IPS-18a (cell line): ENCODE measurements at regions not wholly inside any gene's neighbourhood (a gene's known extent, or its start where the extent isn't known, plus 50 kb on each side); places are given as distances from the start of the nearest gene placed in this dataset.

Experiments
- H3K27ac ChIP-seq: one replicate; pipeline ENCODE4 v1.5.1; 2013; ENCODE audit warnings: low read length
- H3K27me3 ChIP-seq: one replicate; pipeline ENCODE4 v1.6.1; 2013; ENCODE audit warnings: mild to moderate bottlenecking, low read length; ENCODE audit not compliant: control insufficient read depth, insufficient read depth
- H3K36me3 ChIP-seq: one replicate; pipeline ENCODE4 v1.6.1; 2013; ENCODE audit warnings: low read depth, low read length; ENCODE audit not compliant: control insufficient read depth
- H3K4me1 ChIP-seq: one replicate; pipeline ENCODE4 v1.6.1; 2013; ENCODE audit warnings: low read depth, low read length; ENCODE audit not compliant: control insufficient read depth
- H3K4me3 ChIP-seq: one replicate; pipeline ENCODE4 v1.5.1; 2013; ENCODE audit warnings: low read length
- H3K9ac ChIP-seq: one replicate; pipeline ENCODE4 v1.6.1; 2013; ENCODE audit warnings: mild to moderate bottlenecking, low read length, moderate library complexity
- H3K9me3 ChIP-seq: one replicate; pipeline ENCODE4 v1.6.1; 2013; ENCODE audit warnings: low read depth, low read length; ENCODE audit not compliant: control insufficient read depth

DNA sequence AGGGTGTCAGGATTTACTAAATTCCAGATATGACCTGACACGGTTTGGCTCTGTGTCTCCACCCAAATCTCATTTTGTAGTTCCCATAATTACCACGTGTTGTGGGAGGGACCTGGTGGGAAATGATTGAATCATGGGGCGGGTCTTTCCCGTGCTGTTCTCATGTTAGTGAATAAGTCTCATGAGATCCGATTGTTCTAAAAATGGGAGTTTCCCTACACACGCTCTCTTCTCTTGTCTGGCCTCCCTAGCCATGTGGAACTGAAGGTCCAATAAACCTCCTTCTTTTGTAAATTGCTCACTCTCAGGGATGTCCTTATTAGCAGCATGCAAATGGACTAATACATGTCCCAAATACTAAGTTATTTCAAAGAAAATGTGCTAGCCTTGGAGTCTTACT lies 121.1 kb downstream of the CENPW start:
- H3K4me3 ChIP-seq: no peak overlapping the region
- no peaks in the 10 kb centered on the region for H3K36me3 ChIP-seq
- no peaks in the 10 kb centered on the region for H3K27me3 ChIP-seq
- no peak overlapping the region for H3K27ac ChIP-seq
- no peak overlapping the region for H3K9ac ChIP-seq
- no peaks in the 10 kb centered on the region for H3K9me3 ChIP-seq
- H3K4me1 ChIP-seq: no peaks in the 10 kb centered on the region

DNA sequence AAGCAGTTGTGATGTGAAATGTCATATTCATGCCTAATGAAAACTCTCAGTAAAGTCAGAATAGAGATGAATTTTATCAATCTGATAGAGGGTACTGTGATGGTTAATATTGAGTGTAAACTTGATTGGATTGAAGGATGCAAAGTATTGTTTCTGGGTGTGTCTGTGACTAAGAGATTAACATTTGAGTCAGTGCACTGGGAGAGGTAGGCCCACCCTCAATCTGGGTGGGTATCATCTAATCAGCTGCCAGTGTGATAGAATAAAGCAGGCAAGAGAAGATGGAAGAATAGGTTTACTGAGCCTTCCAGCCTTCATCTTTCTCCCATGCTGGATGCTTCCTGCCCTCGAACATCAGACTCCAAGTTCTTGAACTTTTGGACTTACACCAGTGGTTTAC lies 124.3 kb downstream of the CENPW start:
- no peak overlapping the region for H3K4me3 ChIP-seq
- no peak overlapping the region for H3K9ac ChIP-seq
- no peaks in the 10 kb centered on the region for H3K36me3 ChIP-seq
- H3K4me1 ChIP-seq: no peaks in the 10 kb centered on the region
- H3K9me3 ChIP-seq: no peaks in the 10 kb centered on the region
- H3K27me3 ChIP-seq: no peaks in the 10 kb centered on the region
- H3K27ac ChIP-seq: no peak overlapping the region

DNA sequence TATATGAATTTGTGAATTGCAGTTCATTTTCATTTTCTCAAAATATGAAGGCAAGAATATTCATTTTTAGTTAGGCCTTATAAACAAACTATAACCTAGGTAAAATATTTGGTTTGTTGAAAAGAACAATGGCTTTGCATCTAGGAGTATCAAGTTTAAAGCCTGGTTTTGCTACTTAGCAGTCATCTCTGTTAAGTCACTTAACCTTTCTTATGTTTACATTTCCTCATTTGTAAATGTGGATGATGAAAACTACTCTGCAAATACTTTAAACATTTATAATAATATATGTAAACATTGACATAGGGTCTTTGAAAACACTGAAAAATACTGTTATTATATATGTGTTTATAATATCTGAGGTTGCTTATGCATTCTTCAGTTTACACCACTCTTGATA lies 135.5 kb downstream of the CENPW start:
- Histone ChIP-seq H3K27me3 (no peaks in the 10 kb centered on the region), H3K27ac (no peak overlapping the region), H3K4me3 (no peak overlapping the region), H3K36me3 (no peaks in the 10 kb centered on the region), H3K9me3 (no peaks in the 10 kb centered on the region), H3K4me1 (no peaks in the 10 kb centered on the region), H3K9ac (no peak overlapping the region)

DNA sequence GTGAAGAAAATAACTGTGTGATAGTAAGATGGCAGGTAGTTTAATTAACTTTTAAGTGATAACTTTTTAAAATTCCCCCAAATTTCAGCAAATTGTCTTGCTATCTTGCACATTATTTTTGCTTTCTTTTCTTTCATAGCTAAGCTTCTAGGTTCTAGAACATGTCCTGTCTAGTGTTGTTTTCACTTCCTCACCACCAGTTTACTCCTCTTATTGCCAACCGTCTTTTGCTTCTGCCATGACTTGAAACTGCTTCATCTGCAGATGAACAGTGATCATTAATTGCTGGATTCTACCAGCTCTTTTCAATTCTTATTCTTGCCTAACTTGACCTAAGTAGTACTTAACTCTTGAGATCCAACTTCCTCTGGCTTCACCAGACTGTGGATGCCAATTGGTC lies 137.8 kb downstream of the CENPW start:
- no peaks in the 10 kb centered on the region for H3K4me1 ChIP-seq
- H3K9ac ChIP-seq: no peak overlapping the region
- H3K27me3 ChIP-seq: no peaks in the 10 kb centered on the region
- H3K27ac ChIP-seq: no peak overlapping the region
- no peaks in the 10 kb centered on the region for H3K36me3 ChIP-seq
- H3K9me3 ChIP-seq: no peaks in the 10 kb centered on the region
- H3K4me3 ChIP-seq: no peak overlapping the region

DNA sequence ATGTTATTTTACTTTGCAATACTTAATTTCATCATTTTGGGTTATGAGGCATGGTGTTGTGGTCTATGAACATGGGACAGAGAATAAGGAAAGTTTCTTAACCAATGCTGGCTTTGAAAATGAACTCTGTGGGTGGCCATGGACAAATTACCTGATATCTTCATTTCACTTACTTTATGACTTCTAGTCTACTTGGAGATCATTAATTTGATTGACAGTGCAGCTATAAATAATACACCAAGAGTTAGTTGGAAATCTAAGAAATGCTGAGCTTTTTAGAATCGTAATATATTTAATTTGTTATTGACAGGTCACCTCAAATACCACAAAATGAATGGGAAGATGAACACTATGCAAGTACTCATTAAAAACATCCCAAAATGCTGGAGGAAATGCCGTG lies 140.4 kb downstream of the CENPW start:
- H3K36me3 ChIP-seq: no peaks in the 10 kb centered on the region
- H3K9me3 ChIP-seq: no peaks in the 10 kb centered on the region
- H3K4me3 ChIP-seq: no peak overlapping the region
- H3K9ac ChIP-seq: no peak overlapping the region
- no peak overlapping the region for H3K27ac ChIP-seq
- H3K27me3 ChIP-seq: no peaks in the 10 kb centered on the region
- no peaks in the 10 kb centered on the region for H3K4me1 ChIP-seq

DNA sequence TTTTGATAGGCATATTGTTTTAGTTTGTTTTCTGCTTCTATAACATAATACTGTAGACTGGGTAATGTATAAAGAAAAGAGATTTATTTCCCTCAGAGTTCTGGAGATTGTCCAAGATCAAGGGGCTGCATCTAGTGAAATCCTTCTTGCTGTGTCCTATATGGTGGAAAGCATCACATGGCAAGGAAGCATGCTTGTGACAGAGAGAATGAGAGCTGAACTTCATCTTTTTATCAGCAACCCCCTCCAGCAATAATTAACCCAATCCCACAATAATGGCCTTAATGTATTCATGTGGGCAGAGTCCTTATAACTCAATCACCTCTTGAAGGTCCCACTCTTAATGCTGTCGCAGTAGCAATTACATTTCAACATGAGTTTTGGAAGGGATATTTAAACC lies 141.4 kb downstream of the CENPW start:
- no peaks in the 10 kb centered on the region for H3K9me3 ChIP-seq
- H3K4me3 ChIP-seq: no peak overlapping the region
- no peaks in the 10 kb centered on the region for H3K27me3 ChIP-seq
- H3K27ac ChIP-seq: no peak overlapping the region
- H3K9ac ChIP-seq: no peak overlapping the region
- H3K4me1 ChIP-seq: no peaks in the 10 kb centered on the region
- no peaks in the 10 kb centered on the region for H3K36me3 ChIP-seq

DNA sequence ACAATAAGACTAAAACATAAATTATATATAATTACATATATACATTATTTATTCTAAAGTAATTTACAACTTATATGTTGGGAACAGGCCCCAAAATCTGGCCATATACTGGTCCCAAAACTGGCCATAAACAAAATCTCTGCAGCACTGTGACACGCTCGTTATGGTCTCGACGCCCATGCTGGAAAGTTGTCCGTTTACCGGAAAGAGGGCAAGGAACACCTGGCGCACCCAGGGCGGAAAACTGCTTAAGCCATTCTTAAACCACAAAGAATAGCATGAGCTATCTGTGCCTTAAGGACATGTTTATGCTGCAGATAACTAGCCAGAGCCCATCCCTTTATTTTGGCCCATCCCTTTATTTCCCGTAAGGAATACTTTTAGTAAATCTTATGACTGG lies 164.9 kb downstream of the CENPW start:
- no peaks in the 10 kb centered on the region for H3K36me3 ChIP-seq
- H3K9ac ChIP-seq: no peak overlapping the region
- no peaks in the 10 kb centered on the region for H3K27me3 ChIP-seq
- no peaks in the 10 kb centered on the region for H3K4me1 ChIP-seq
- no peak overlapping the region for H3K27ac ChIP-seq
- no peak overlapping the region for H3K4me3 ChIP-seq
- no peaks in the 10 kb centered on the region for H3K9me3 ChIP-seq

DNA sequence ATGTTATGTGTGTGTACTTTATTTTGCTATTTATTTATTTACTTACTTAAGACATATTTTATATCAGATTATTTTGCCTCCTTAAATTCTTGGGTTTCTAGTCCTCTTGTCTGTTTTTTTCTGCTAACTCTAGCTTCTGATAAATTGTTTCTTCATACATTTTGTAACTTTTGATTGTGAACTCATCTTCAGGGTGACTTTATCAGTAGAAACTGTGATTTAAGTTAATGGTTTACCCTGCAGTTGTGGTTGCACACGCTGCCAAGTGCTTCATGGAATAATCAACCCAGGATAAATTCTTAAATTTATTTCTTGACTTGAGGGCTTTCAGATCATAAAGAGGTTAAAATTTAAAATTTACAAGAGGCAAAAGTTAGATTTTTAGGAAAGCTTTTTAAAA lies 173.3 kb downstream of the CENPW start:
- no peaks in the 10 kb centered on the region for H3K4me1 ChIP-seq
- no peak overlapping the region for H3K27ac ChIP-seq
- H3K9ac ChIP-seq: no peak overlapping the region
- no peaks in the 10 kb centered on the region for H3K27me3 ChIP-seq
- H3K4me3 ChIP-seq: no peak overlapping the region
- H3K9me3 ChIP-seq: no peaks in the 10 kb centered on the region
- no peaks in the 10 kb centered on the region for H3K36me3 ChIP-seq

DNA sequence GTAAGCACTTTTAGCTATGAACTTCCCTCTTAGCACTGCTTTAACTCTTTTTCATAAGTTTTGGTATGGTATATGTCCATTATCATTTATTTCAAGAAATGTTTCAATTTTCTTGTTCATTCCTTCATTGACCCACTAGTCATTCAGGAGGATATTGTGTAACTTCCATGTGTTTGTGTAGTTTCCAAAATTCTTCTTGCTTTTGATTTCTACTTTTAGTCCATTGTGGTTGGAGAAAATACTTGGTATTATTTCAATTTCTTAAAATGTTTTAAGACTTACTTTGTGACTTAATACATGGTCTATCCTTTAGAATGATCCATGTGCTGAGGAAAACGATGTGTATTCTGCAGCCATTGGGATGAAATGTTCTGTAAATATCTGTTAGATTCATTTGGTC lies 176.5 kb downstream of the CENPW start:
- H3K4me1 ChIP-seq: no peaks in the 10 kb centered on the region
- H3K27me3 ChIP-seq: no peaks in the 10 kb centered on the region
- H3K9me3 ChIP-seq: no peaks in the 10 kb centered on the region
- H3K4me3 ChIP-seq: no peak overlapping the region
- no peaks in the 10 kb centered on the region for H3K36me3 ChIP-seq
- H3K27ac ChIP-seq: no peak overlapping the region
- no peak overlapping the region for H3K9ac ChIP-seq

DNA sequence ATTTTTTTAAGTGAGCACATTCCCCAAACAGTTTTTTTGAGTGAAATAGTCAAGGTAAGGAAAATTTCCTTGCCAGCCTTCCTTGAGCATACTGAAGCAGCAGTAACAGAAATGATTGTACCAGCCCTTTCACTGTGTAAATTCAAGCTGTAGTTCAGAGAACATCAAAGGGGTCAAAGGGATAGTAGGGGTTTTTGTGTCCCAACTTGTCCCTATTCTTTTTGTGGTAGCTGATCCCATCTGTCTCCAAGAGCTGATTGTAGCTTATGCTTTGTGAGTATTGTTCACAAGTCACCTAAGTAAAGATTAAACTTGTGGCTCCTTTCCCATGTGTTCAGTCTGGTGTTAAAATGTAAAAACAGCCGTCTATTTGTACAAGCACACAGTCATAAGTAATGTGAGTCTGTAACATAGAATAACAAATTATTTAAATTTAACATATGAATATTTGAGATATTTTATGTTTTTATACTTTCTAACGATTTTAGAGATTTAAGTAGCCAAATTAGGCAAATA lies 185.0 kb downstream of the CENPW start:
- no peaks in the 10 kb centered on the region for H3K36me3 ChIP-seq
- H3K9ac ChIP-seq: no peak overlapping the region
- H3K27me3 ChIP-seq: no peaks in the 10 kb centered on the region
- H3K4me3 ChIP-seq: no peak overlapping the region
- no peak overlapping the region for H3K27ac ChIP-seq
- peaks cover 5% of the 10 kb centered on the region for H3K4me1 ChIP-seq
- H3K9me3 ChIP-seq: no peaks in the 10 kb centered on the region

DNA sequence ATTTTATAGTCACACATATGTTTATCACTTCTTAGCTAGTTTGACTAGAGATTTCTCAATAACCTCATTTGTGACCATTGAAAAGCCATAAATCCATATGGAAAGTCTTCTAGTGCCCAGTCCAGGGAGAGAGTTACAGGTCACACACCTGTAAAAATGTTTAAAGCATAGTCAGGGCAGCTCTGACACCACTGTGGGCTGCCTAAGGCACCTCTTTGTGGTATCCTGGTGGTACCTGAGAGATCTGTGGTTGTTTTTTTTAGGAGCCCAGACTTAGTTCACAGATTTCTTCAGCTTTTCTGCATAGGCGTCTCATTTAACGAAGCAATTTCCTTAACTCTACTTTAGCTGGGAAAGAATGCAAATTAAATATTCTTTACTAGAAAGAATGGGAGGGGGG lies 186.6 kb downstream of the CENPW start:
- no peak overlapping the region for H3K27ac ChIP-seq
- H3K9me3 ChIP-seq: no peaks in the 10 kb centered on the region
- H3K9ac ChIP-seq: no peak overlapping the region
- peaks cover 5% of the 10 kb centered on the region for H3K4me1 ChIP-seq
- H3K27me3 ChIP-seq: no peaks in the 10 kb centered on the region
- no peaks in the 10 kb centered on the region for H3K36me3 ChIP-seq
- no peak overlapping the region for H3K4me3 ChIP-seq

DNA sequence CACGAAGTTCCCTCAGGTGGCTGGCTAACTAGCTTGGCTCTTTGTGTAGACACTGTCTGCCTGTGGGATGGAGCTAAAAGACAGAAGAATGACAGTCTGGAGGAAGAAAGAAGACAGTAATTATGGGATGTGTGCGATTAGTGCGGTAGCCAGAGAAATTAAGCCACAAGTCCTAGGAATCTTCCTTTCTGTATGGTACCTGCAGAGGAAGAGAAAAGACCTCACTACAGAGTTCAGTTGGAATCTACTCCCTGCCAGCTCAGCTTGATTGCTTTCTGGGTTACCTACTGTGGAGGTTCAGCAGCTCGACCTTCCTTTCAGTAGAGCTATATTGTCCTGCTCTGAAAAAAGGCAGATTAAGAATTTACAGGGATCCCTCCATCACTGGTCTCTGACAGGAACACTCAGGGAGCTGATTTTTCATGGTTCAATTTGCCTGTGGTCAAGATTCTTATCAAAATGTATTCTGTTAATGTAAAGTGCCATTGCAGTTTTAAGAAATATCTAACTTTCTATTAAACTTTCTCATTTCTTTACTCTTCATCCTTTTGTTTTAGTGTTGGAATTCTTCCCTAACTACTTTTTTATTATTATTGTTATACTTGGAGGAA lies 187.2 kb downstream of the CENPW start:
- Histone ChIP-seq H3K4me1 (peaks cover 5% of the 10 kb centered on the region), H3K9ac (no peak overlapping the region), H3K36me3 (no peaks in the 10 kb centered on the region), H3K9me3 (no peaks in the 10 kb centered on the region), H3K4me3 (no peak overlapping the region), H3K27me3 (no peaks in the 10 kb centered on the region), H3K27ac (no peak overlapping the region)
